Prostate gland (tissue), 2 donors: ENCODE measurements at regions not wholly inside any gene's neighbourhood (a gene's known extent, or its start where the extent isn't known, plus 50 kb on each side); places are given as distances from the start of the nearest gene placed in this dataset.
"Not testable (repeated sequence)": the region's sequence is repeated elsewhere in the genome, so short reads cannot be mapped to it uniquely, and the experiment has no call there.

Source experiments
- DNase-seq: peaks from one replicate; pipeline ENCODE4 v3.0.0-alpha.2; 2019; ENCODE audit warnings: low spot score
- H3K27ac ChIP-seq, 2 donors: fragments of 200-600 bp; sonication (generic); 2 replicates each; pipeline ENCODE4 v1.5.1; 2017 to 2019
- H3K27me3 ChIP-seq: fragments of 200-600 bp; sonication (generic); replicated peaks from 2 replicates; pipeline ENCODE4 v1.5.1; 2019; ENCODE audit not compliant: insufficient read depth
- H3K36me3 ChIP-seq, 2 donors: fragments of 200-600 bp; sonication (generic); 1 replicate in 1 of 2; 2 replicates in 1 of 2; pipeline versions ENCODE4 v1.5.1 to v1.8.1; 2017 to 2019
- H3K4me1 ChIP-seq: fragments of 200-600 bp; sonication (generic); replicated peaks from 2 replicates; pipeline ENCODE4 v1.5.1; 2019
- H3K4me3 ChIP-seq, 2 donors: fragments of 200-600 bp; sonication (generic); 2 replicates each; pipeline ENCODE4 v1.5.1; 2017 to 2019
- H3K9me3 ChIP-seq: fragments of 200-600 bp; sonication (generic); 2 replicates; pipeline ENCODE4 v1.5.1; 2017
- CTCF ChIP-seq, 4 experiments: fragments of 200-600 bp in 2 of 4; fragments of 450-650 bp in 2 of 4; sonication (generic) in 2 of 4; IDR thresholded peaks; 1 replicate in 3 of 4; 2 replicates in 1 of 4; pipeline ENCODE4 v1.5.1; 2016 to 2019; ENCODE audit warnings: antibody characterized with exemption in 4 of 4, mild to moderate bottlenecking in 2 of 4, moderate library complexity in 2 of 4
- POLR2A ChIP-seq: fragments of 450-650 bp; IDR thresholded peaks from one replicate; pipeline ENCODE4 v1.6.1; 2016; ENCODE audit warnings: antibody characterized with exemption, mild to moderate bottlenecking
- POLR2AphosphoS5 ChIP-seq: sonication (generic); formaldehyde crosslinking; IDR thresholded peaks from one replicate; pipeline ENCODE4 v1.6.1; 2017; ENCODE audit warnings: antibody characterized with exemption
- WGBS: methylation state at CpG from one replicate; pipeline ENCODE4 v1.1.5; 2018; 5-methylcytosine and 5-hydroxymethylcytosine counted together
- intact Hi-C: fragments of 100-400 bp; cut with DNase I; formaldehyde crosslinking; loops from one replicate; pipeline ENCODE4 v1.14.2; 2022

- TF ChIP-seq CTCF (IDR thresholded peaks at IDR 0.05): no peak
- TF ChIP-seq POLR2A: no peak
- no peak for TF ChIP-seq POLR2AphosphoS5
- intact Hi-C loops: no loop called here
- no peak overlapping the region for H3K27ac ChIP-seq
- no peaks in the 10 kb centered on the region for H3K9me3 ChIP-seq
- no peaks in the 10 kb centered on the region for H3K36me3 ChIP-seq
- no peaks in the 10 kb centered on the region for H3K27me3 ChIP-seq
- H3K4me3 ChIP-seq: no peak overlapping the region
- H3K4me1 ChIP-seq: no peaks in the 10 kb centered on the region
- DNase-seq: no peak
Measured at GRCh38 chr2:88949336-88949735, 257.9 kb downstream of the RPIA start.

GRCh38 chr2:88950010-88950409, 258.5 kb downstream of the RPIA start:
- Histone ChIP-seq H3K9me3 (no peaks in the 10 kb centered on the region), H3K27ac (no peak overlapping the region), H3K27me3 (no peaks in the 10 kb centered on the region), H3K36me3 (no peaks in the 10 kb centered on the region), H3K4me3 (no peak overlapping the region), H3K4me1 (no peaks in the 10 kb centered on the region)
- TF ChIP-seq CTCF (IDR thresholded peaks at IDR 0.05) (no peak), POLR2AphosphoS5 (no peak), POLR2A (no peak)
- intact Hi-C loops: no loop called here
- 79% methylated on average over 2 of the region's 2 CpGs for WGBS
- no peak for DNase-seq

DNA sequence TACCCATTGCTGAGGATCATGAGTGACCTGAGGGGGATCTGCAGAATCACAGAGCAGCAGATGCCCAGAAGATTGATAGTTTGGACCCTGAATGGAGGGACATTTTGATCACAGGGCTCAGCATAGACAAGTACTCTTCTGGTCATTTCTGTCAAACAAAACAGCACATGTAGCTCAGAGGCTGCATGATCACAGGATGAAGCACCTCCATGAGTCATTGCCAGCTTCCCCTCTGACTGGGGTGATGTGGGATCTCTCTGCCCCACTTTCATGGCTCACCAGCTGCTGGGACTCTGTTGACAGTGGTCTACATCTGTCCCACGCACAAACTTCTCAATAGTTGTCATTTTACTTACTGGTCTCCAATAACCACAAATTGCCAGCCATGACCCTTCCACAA, 264.1 kb downstream of the RPIA start:
- no peaks in the 10 kb centered on the region for H3K36me3 ChIP-seq
- H3K4me3 ChIP-seq: no peak overlapping the region
- no peaks in the 10 kb centered on the region for H3K9me3 ChIP-seq
- intact Hi-C loops: no loop called here
- no peak overlapping the region for H3K27ac ChIP-seq
- H3K27me3 ChIP-seq: no peaks in the 10 kb centered on the region
- DNase-seq: no peak
- no peaks in the 10 kb centered on the region for H3K4me1 ChIP-seq
- WGBS: 89% methylated on average over 1 of the region's 1 CpG
- no peak for TF ChIP-seq POLR2A
- TF ChIP-seq POLR2AphosphoS5: no peak
- TF ChIP-seq CTCF (IDR thresholded peaks at IDR 0.05): no peak

GRCh38 chr2:88959480-88960204, 268.2 kb downstream of the RPIA start:
- Histone ChIP-seq H3K27me3 (no peaks in the 10 kb centered on the region), H3K9me3 (no peaks in the 10 kb centered on the region), H3K36me3 (no peaks in the 10 kb centered on the region), H3K4me3 (no peak overlapping the region), H3K4me1 (no peaks in the 10 kb centered on the region), H3K27ac (no peak overlapping the region)
- WGBS: 69% methylated on average over 2 of the region's 2 CpGs
- TF ChIP-seq POLR2AphosphoS5 (no peak), POLR2A (no peak), CTCF (IDR thresholded peaks at IDR 0.05) (no peak)
- no peak for DNase-seq
- intact Hi-C loops: no loop called here

GRCh38 chr2:88961323-88961722, 269.9 kb downstream of the RPIA start:
- H3K27ac ChIP-seq, H3K36me3 ChIP-seq, H3K9me3 ChIP-seq, H3K27me3 ChIP-seq, DNase-seq, H3K4me1 ChIP-seq, intact Hi-C loops, H3K4me3 ChIP-seq: not testable (repeated sequence)
- 54% methylated on average over 3 of the region's 3 CpGs for WGBS
